C4-2B (cell line): ENCODE measurements at regions not wholly inside any gene's neighbourhood (a gene's known extent, or its start where the extent isn't known, plus 50 kb on each side); places are given as distances from the start of the nearest gene placed in this dataset.
A peak's percentile ranks its signal among the peaks of the same experiment; 100 is the strongest.

Experiments
- H3K27ac ChIP-seq: fragments of 450-650 bp; 2 replicates; pipeline ENCODE4 v1.5.1; 2017
- CTCF ChIP-seq: fragments of 450-650 bp; conservative IDR thresholded peaks from 2 replicates; pipeline ENCODE4 v1.5.1; 2017; ENCODE audit warnings: mild to moderate bottlenecking
- ZFX ChIP-seq: fragments of 450-650 bp; IDR thresholded peaks from 2 replicates; pipeline ENCODE4 v1.6.1; 2017

GRCh38 chr2:220510668-220511067 is 883.2 kb downstream of the SLC4A3 start:
- no peak overlapping the region for H3K27ac ChIP-seq
- TF ChIP-seq CTCF, result no peak
- no peak for TF ChIP-seq ZFX

GRCh38 chr2:220512419-220512818 is 885.0 kb downstream of the SLC4A3 start:
- TF ChIP-seq ZFX (no peak), CTCF (no peak)
- H3K27ac ChIP-seq, result no peak overlapping the region

- H3K27ac ChIP-seq, result no peak overlapping the region
- TF ChIP-seq ZFX (no peak), CTCF (no peak)
Observed at GRCh38 chr2:220513573-220514288, 886.3 kb downstream of the SLC4A3 start.

GRCh38 chr2:220521551-220521950 is 894.1 kb downstream of the SLC4A3 start:
- TF ChIP-seq CTCF (no peak), ZFX (no peak)
- H3K27ac ChIP-seq, result no peak overlapping the region

- no peak overlapping the region for H3K27ac ChIP-seq
- TF ChIP-seq CTCF, result no peak
- TF ChIP-seq ZFX, result no peak
Observed at GRCh38 chr2:220528180-220528675, 900.8 kb downstream of the SLC4A3 start.

GRCh38 chr2:220531216-220531615 is 903.8 kb downstream of the SLC4A3 start:
- no peak overlapping the region for H3K27ac ChIP-seq
- TF ChIP-seq CTCF, result no peak
- TF ChIP-seq ZFX, result no peak

- no peak for TF ChIP-seq ZFX
- peak; percentile 16; the same call in 1 of the 2 replicates for TF ChIP-seq CTCF
- H3K27ac ChIP-seq, result no peak overlapping the region
Observed at GRCh38 chr2:220533485-220533884, 906.1 kb downstream of the SLC4A3 start.
